D721Med (cell line): ENCODE measurements at regions not wholly inside any gene's neighbourhood (a gene's known extent, or its start where the extent isn't known, plus 50 kb on each side); places are given as distances from the start of the nearest gene placed in this dataset.

Source experiments
- DNase-seq: peaks from one replicate; pipeline ENCODE4 v3.0.0; 2011; ENCODE audit warnings: low spot score; ENCODE audit not compliant: insufficient read length
- FAIRE-seq: peaks from 2 replicates; lab custom pipeline; 2011; peaks lifted over from hg19 to GRCh38; lab: Jason Lieb, UNC
- CTCF ChIP-seq: IDR thresholded peaks from 2 replicates; pipeline ENCODE4 v1.5.1; 2012; ENCODE audit warnings: mild to moderate bottlenecking, control low read depth; ENCODE audit not compliant: insufficient read depth; ENCODE audit errors: missing control alignments

GRCh38 chr12:58386136-58386535, 444.8 kb downstream of the ATP23 start:
- FAIRE-seq (no peak), DNase-seq (no peak)
- no peak for TF ChIP-seq CTCF

- DNase-seq, result no peak
- FAIRE-seq, result no peak
- no peak for TF ChIP-seq CTCF
Measured at GRCh38 chr12:58387199-58387598, 445.8 kb downstream of the ATP23 start.

- DNase-seq (no peak), FAIRE-seq (no peak)
- no peak for TF ChIP-seq CTCF
Measured at GRCh38 chr12:58388261-58388660, 446.9 kb downstream of the ATP23 start.

- DNase-seq (no peak), FAIRE-seq (no peak)
- TF ChIP-seq CTCF, result no peak
Measured at GRCh38 chr12:58393152-58393551, 451.8 kb downstream of the ATP23 start.

- FAIRE-seq, result no peak
- no peak for DNase-seq
- no peak for TF ChIP-seq CTCF
Measured at GRCh38 chr12:58395056-58395455, 453.7 kb downstream of the ATP23 start.

- FAIRE-seq (no peak), DNase-seq (no peak)
- no peak for TF ChIP-seq CTCF
Measured at GRCh38 chr12:58395470-58395869, 454.1 kb downstream of the ATP23 start.

- no peak for DNase-seq
- no peak for TF ChIP-seq CTCF
- no peak for FAIRE-seq
Measured at GRCh38 chr12:58396239-58396638, 454.9 kb downstream of the ATP23 start.
